ENCODE measurements at regions not wholly inside any gene's neighbourhood (a gene's known extent, or its start where the extent isn't known, plus 50 kb on each side); places are given as distances from the start of the nearest gene placed in this dataset.

- TF ChIP-seq, protein P1, sequence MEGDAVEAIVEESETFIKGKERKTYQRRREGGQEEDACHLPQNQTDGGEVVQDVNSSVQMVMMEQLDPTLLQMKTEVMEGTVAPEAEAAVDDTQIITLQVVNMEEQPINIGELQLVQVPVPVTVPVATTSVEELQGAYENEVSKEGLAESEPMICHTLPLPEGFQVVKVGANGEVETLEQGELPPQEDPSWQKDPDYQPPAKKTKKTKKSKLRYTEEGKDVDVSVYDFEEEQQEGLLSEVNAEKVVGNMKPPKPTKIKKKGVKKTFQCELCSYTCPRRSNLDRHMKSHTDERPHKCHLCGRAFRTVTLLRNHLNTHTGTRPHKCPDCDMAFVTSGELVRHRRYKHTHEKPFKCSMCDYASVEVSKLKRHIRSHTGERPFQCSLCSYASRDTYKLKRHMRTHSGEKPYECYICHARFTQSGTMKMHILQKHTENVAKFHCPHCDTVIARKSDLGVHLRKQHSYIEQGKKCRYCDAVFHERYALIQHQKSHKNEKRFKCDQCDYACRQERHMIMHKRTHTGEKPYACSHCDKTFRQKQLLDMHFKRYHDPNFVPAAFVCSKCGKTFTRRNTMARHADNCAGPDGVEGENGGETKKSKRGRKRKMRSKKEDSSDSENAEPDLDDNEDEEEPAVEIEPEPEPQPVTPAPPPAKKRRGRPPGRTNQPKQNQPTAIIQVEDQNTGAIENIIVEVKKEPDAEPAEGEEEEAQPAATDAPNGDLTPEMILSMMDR (IDR thresholded peaks at IDR 0.05; ENCODE audit: low read depth, low read length, missing input control), result no peak
- TF ChIP-seq YY1 (IDR thresholded peaks at IDR 0.05), result no peak
- TF ChIP-seq, protein P2, sequence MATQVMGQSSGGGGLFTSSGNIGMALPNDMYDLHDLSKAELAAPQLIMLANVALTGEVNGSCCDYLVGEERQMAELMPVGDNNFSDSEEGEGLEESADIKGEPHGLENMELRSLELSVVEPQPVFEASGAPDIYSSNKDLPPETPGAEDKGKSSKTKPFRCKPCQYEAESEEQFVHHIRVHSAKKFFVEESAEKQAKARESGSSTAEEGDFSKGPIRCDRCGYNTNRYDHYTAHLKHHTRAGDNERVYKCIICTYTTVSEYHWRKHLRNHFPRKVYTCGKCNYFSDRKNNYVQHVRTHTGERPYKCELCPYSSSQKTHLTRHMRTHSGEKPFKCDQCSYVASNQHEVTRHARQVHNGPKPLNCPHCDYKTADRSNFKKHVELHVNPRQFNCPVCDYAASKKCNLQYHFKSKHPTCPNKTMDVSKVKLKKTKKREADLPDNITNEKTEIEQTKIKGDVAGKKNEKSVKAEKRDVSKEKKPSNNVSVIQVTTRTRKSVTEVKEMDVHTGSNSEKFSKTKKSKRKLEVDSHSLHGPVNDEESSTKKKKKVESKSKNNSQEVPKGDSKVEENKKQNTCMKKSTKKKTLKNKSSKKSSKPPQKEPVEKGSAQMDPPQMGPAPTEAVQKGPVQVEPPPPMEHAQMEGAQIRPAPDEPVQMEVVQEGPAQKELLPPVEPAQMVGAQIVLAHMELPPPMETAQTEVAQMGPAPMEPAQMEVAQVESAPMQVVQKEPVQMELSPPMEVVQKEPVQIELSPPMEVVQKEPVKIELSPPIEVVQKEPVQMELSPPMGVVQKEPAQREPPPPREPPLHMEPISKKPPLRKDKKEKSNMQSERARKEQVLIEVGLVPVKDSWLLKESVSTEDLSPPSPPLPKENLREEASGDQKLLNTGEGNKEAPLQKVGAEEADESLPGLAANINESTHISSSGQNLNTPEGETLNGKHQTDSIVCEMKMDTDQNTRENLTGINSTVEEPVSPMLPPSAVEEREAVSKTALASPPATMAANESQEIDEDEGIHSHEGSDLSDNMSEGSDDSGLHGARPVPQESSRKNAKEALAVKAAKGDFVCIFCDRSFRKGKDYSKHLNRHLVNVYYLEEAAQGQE (IDR thresholded peaks at IDR 0.05), result no peak
- no peak for TF ChIP-seq TAF1 (conservative IDR thresholded peaks at IDR 0.05)
- TF ChIP-seq MAX (IDR thresholded peaks at IDR 0.05), result no peak
- TF ChIP-seq, protein P3, sequence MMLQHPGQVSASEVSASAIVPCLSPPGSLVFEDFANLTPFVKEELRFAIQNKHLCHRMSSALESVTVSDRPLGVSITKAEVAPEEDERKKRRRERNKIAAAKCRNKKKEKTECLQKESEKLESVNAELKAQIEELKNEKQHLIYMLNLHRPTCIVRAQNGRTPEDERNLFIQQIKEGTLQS (IDR thresholded peaks at IDR 0.05), result no peak
- no peak for TF ChIP-seq RXRA (IDR thresholded peaks at IDR 0.05)
Measured at GRCh38 chr10:60461688-60462087, 72.0 kb upstream of the ANK3 start.

Data from liver (tissue), 3 donors.